ENCODE measurements at regions not wholly inside any gene's neighbourhood (a gene's known extent, or its start where the extent isn't known, plus 50 kb on each side); places are given as distances from the start of the nearest gene placed in this dataset.

DNA sequence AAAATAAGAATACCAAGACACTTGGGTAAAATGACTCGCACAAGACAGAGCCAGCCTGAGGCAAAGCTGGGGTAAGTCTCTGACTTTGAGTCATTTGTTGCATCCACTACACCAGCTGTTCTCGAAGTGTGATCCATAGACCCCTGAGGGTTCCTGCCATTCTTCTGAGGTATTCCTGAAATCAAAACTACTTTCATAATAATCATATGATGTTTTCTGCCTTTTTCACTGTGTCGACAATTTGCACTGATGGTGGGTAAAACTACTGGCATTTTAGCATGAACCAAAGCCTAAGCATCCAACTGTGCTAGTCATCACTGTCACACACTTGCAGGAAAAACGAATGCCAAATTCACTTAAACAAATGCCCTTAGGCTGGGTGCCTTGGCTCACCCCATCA, 135.5 kb upstream of the FUT8 start:
- TF ChIP-seq Cebpa-rat (IDR thresholded peaks at IDR 0.05): no peak
- H3K4me1 ChIP-seq: peaks cover 5% of the 10 kb centered on the region
- H3K27ac ChIP-seq: no peak overlapping the region
- no peaks in the 10 kb centered on the region for H3K27me3 ChIP-seq
- H3K4me3 ChIP-seq: no peak overlapping the region
- no peaks in the 10 kb centered on the region for H4K20me1 ChIP-seq
- no peak overlapping the region for H3K4me2 ChIP-seq
- peaks cover 15% of the 10 kb centered on the region for H3K9me3 ChIP-seq
- no peak overlapping the region for H3K9ac ChIP-seq
- no peaks in the 10 kb centered on the region for H3K36me3 ChIP-seq

DNA sequence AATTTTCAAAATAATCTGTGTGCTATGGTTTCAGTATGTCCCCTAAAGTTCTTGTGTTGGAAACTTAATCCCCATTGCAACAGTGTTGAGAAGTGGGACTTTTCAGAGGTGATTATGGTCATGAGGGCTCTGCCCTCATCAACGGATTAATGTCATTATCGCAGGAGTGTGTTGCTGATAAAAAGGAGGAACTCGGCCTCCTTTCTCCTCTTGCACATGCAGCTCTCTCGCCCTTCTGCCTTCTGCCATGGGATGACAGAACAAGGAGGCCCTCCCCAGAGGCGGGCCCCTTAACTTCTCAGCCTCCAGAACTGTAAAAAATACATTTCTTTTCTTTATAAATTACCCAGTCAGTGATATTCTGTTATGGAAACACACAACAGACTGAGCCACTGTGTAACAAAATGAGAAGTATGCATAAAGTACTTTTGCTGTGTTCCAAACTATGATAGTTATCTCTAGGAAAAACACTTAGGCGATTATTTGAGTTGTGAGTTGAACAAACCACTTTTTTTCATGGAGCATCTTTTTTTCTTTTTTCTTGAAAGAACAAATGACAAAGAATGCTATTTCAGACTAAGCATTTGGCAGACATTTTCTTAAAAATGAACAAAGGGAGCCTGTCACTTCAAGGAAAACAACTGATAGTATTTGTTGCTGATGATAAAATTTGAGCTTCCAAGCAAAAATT, 134.8 kb upstream of the FUT8 start:
- H3K27ac ChIP-seq: no peak overlapping the region
- H3K4me1 ChIP-seq: peaks cover 12% of the 10 kb centered on the region
- no peaks in the 10 kb centered on the region for H3K36me3 ChIP-seq
- H3K9me3 ChIP-seq: peaks cover 15% of the 10 kb centered on the region
- TF ChIP-seq Cebpa-rat (IDR thresholded peaks at IDR 0.05): no peak
- no peak overlapping the region for H3K4me3 ChIP-seq
- H3K27me3 ChIP-seq: no peaks in the 10 kb centered on the region
- no peak overlapping the region for H3K9ac ChIP-seq
- H3K4me2 ChIP-seq: no peak overlapping the region
- H4K20me1 ChIP-seq: no peaks in the 10 kb centered on the region

DNA sequence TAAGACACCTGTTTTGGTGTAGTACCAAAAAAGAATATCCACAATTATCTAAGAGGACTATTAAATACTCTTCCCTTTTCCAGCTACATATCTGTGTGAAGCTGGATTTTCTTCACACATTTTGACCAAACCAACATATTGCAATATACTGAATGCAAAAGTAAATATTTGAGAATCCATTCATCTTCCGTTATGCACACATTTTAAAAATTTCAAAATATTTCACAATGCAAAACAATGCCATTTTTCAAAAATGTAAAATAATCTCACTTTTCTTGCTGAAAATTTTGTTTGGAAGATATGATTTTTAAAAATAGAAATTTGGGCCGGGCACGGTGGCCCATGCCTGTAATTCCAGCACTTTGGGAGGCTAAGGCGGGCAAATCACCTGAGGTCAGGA, 133.9 kb upstream of the FUT8 start:
- Histone ChIP-seq H3K27me3 (no peaks in the 10 kb centered on the region), H3K4me1 (peaks cover 21% of the 10 kb centered on the region), H3K36me3 (no peaks in the 10 kb centered on the region), H3K9me3 (peaks cover 15% of the 10 kb centered on the region), H3K27ac (no peak overlapping the region), H3K4me3 (no peak overlapping the region), H3K4me2 (no peak overlapping the region), H4K20me1 (no peaks in the 10 kb centered on the region), H3K9ac (no peak overlapping the region)
- no peak for TF ChIP-seq Cebpa-rat (IDR thresholded peaks at IDR 0.05)

DNA sequence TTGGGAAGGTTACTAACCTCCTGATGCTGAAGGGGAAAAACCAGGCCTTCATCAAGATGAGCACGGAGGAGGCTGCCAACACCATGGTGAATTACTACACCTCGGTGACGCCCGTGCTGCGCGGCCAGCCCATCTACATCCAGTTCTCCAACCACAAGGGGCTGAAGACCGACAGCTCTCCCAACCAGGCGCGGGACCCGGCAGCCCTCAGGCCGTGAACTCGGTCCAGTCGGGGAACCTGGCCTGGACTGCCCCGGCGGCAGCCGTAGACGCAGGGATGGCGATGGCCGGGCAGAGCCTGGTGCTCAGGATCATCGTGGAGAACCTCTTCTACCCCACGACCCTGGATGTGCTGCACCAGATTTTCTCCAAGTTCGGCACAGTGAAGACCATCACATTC, 133.0 kb upstream of the FUT8 start:
- no peak overlapping the region for H3K4me3 ChIP-seq
- no peak overlapping the region for H3K27ac ChIP-seq
- H3K27me3 ChIP-seq: no peaks in the 10 kb centered on the region
- H3K4me2 ChIP-seq: no peak overlapping the region
- H3K9me3 ChIP-seq: peaks cover 15% of the 10 kb centered on the region
- no peak for TF ChIP-seq Cebpa-rat (IDR thresholded peaks at IDR 0.05)
- no peak overlapping the region for H3K9ac ChIP-seq
- H3K36me3 ChIP-seq: no peaks in the 10 kb centered on the region
- H3K4me1 ChIP-seq: peaks cover 30% of the 10 kb centered on the region
- no peaks in the 10 kb centered on the region for H4K20me1 ChIP-seq

DNA sequence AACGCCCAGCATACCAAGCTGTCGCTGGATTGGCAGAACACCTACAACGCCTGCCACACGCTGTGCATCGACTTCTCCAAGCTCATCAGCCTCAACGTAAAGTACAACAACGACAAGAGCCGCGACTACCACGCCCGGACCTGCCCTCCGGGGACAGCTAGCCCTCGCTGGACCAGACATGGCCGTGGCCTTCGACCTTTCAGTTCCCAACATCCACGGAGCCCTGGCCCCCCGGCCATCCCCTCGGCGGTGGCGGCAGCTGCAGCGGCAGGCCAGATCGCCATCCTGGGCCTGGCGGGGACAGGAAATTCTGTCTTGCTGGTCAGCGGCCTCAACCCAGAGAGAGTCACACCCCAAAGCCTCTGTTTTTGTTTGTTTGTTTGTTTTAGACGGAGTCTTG, 132.6 kb upstream of the FUT8 start:
- no peak overlapping the region for H3K4me3 ChIP-seq
- no peak overlapping the region for H3K27ac ChIP-seq
- H3K9ac ChIP-seq: no peak overlapping the region

DNA sequence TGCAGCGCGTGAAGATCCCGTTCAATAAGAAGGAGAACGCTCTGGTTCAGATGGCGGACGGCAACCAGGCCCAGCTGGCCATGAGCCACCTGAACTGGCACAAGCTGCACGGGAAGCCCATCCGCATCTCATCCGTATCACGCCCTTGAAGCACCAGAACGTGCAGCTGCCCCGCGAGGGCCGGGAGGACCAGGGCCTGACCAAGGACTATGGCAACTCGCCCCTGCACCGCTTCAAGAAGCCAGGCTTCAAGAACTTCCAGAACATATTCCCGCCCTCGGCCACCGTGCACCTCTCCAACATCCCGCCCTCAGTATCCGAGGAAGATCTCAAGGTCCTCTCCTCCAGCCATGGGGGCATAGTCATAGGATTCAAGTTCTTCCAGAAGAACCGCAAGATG, 131.9 kb upstream of the FUT8 start:
- peaks cover 15% of the 10 kb centered on the region for H3K9me3 ChIP-seq
- H3K36me3 ChIP-seq: no peaks in the 10 kb centered on the region
- H3K4me3 ChIP-seq: no peak overlapping the region
- H3K4me2 ChIP-seq: no peak overlapping the region
- H3K27ac ChIP-seq: no peak overlapping the region
- H3K9ac ChIP-seq: no peak overlapping the region
- H4K20me1 ChIP-seq: no peaks in the 10 kb centered on the region
- no peak for TF ChIP-seq Cebpa-rat (IDR thresholded peaks at IDR 0.05)
- H3K27me3 ChIP-seq: no peaks in the 10 kb centered on the region
- H3K4me1 ChIP-seq: peaks cover 35% of the 10 kb centered on the region

More for the DNA sequence above, 132.6 kb upstream of the FUT8 start:
- no peaks in the 10 kb centered on the region for H3K27me3 ChIP-seq
- no peak for TF ChIP-seq Cebpa-rat (IDR thresholded peaks at IDR 0.05)
- H3K4me1 ChIP-seq: peaks cover 35% of the 10 kb centered on the region
- no peak overlapping the region for H3K4me2 ChIP-seq
- H3K36me3 ChIP-seq: no peaks in the 10 kb centered on the region
- H4K20me1 ChIP-seq: no peaks in the 10 kb centered on the region
- H3K9me3 ChIP-seq: peaks cover 15% of the 10 kb centered on the region

DNA sequence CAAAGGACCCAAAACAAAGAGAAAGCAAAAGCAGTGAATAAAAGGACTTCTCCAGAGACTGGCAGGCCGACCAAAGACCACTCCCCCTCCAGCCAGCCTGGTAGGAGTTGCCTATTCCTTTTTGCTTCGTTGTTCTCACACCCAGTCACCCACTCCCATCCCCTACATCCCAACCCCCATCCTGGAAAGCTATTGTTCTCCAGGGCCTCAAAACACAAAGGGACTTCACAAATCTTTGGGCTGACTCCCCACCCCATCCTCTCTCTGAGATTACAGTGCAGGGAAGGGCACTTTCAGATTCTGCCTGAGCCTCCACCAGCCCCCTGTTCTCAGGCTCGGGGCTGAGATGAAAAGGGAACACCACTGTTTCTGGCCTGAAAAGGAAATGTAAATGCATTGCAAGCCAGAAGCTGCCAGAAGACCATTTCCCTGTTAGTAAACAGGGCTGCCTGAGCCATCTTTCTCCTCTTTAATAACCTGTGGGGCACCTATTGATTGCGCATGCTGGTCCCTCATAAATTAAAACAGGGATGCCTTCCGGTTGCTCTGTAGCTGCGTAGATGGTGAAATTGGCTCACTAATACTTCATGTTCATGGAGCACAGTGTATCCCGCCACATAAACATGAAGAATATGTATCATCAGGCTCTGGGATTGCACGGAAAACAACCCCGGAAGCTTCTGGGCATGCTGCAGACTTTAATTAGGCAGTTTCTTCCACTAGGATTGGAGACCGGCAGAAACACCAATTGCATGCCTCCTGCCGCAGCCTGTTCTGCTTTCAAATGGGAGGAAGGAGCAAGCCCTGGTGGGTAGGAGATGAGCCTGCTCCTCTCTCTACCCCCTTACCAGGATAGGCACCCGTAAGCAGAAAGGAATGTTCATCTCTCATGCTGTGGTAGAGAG, 130.3 kb upstream of the FUT8 start:
- TF ChIP-seq Cebpa-rat (IDR thresholded peaks at IDR 0.05): no peak
- no peaks in the 10 kb centered on the region for H4K20me1 ChIP-seq
- H3K27me3 ChIP-seq: no peaks in the 10 kb centered on the region
- H3K4me2 ChIP-seq: peak overlapping the region; percentile 65
- no peaks in the 10 kb centered on the region for H3K36me3 ChIP-seq
- peaks cover 15% of the 10 kb centered on the region for H3K9me3 ChIP-seq
- H3K4me1 ChIP-seq: peaks cover 46% of the 10 kb centered on the region
- H3K4me3 ChIP-seq: peak overlapping the region; percentile 40
- peak overlapping the region; percentile 60 for H3K27ac ChIP-seq
- H3K9ac ChIP-seq: peak overlapping the region; percentile 42; the same call in 1 of the 2 replicates

DNA sequence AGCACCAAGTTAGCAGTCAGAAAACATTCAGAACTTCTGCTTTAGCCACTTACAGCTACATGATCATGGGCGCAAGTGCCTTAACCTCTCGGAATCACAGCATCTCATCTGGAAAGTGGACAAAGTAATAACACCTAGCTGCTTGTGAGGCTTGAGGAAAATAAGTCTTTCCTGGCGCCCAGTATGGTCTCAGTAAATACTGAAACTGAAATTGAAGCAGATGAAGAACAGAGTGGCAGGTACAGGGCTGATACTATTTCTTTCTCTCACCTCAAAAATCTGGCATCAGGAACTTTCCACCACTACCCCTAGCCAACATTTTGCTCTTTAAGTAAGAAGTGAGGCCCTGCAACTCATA, 129.7 kb upstream of the FUT8 start:
- H3K4me1 ChIP-seq: peaks cover 53% of the 10 kb centered on the region
- H3K4me3 ChIP-seq: no peak overlapping the region
- H3K27ac ChIP-seq: peak overlapping the region; percentile 60; the same call in 1 of the 2 replicates
- no peak for TF ChIP-seq Cebpa-rat (IDR thresholded peaks at IDR 0.05)
- no peaks in the 10 kb centered on the region for H4K20me1 ChIP-seq
- no peaks in the 10 kb centered on the region for H3K27me3 ChIP-seq
- peaks cover 15% of the 10 kb centered on the region for H3K9me3 ChIP-seq
- no peak overlapping the region for H3K9ac ChIP-seq
- no peaks in the 10 kb centered on the region for H3K36me3 ChIP-seq
- peak overlapping the region; percentile 65 for H3K4me2 ChIP-seq

DNA sequence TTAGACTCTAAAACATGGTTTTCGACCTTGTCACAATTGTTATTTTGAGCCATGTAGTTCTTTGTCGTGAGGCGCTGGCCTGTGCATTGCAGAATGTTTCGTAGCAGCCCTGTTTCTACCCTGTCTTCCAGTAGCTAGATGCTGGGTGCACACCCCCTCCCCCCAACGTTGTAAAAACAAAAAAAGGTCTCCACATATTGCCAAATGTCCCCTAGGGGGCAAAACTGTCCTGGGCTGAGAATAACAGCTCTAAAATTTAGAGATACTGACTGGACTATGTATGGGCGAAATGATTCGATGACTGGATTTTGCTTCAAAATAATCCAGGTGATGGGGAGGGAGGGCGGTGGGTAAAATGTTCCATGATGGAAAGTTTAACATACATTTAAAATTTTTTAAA, 126.1 kb upstream of the FUT8 start:
- Histone ChIP-seq H3K36me3 (no peaks in the 10 kb centered on the region), H3K4me1 (peaks cover 84% of the 10 kb centered on the region), H3K27me3 (no peaks in the 10 kb centered on the region), H3K27ac (no peak overlapping the region), H3K4me2 (peak overlapping the region; percentile 83), H4K20me1 (no peaks in the 10 kb centered on the region), H3K4me3 (no peak overlapping the region), H3K9me3 (no peaks in the 10 kb centered on the region), H3K9ac (no peak overlapping the region)
- no peak for TF ChIP-seq Cebpa-rat (IDR thresholded peaks at IDR 0.05)

Data from BLaER1 (cell line).